ENCODE measurements at regions not wholly inside any gene's neighbourhood (a gene's known extent, or its start where the extent isn't known, plus 50 kb on each side); places are given as distances from the start of the nearest gene placed in this dataset.
"Not testable (repeated sequence)": the region's sequence is repeated elsewhere in the genome, so short reads cannot be mapped to it uniquely, and the experiment has no call there.

- no peak for TF ChIP-seq EZH2phosphoT487 (IDR thresholded peaks at IDR 0.05; ENCODE audit: borderline replicate concordance)
- TF ChIP-seq, protein P1, sequence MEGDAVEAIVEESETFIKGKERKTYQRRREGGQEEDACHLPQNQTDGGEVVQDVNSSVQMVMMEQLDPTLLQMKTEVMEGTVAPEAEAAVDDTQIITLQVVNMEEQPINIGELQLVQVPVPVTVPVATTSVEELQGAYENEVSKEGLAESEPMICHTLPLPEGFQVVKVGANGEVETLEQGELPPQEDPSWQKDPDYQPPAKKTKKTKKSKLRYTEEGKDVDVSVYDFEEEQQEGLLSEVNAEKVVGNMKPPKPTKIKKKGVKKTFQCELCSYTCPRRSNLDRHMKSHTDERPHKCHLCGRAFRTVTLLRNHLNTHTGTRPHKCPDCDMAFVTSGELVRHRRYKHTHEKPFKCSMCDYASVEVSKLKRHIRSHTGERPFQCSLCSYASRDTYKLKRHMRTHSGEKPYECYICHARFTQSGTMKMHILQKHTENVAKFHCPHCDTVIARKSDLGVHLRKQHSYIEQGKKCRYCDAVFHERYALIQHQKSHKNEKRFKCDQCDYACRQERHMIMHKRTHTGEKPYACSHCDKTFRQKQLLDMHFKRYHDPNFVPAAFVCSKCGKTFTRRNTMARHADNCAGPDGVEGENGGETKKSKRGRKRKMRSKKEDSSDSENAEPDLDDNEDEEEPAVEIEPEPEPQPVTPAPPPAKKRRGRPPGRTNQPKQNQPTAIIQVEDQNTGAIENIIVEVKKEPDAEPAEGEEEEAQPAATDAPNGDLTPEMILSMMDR (conservative IDR thresholded peaks at IDR 0.05; ENCODE audit: low read length): no peak
- Histone ChIP-seq H3K9me2 (replicated peaks; ENCODE audit: low read depth, low read length) (no peaks in the 10 kb centered on the region), H3K36me3 (ENCODE audit: insufficient read depth, low read length) (no peaks in the 10 kb centered on the region), H3K27me3 (ENCODE audit: insufficient read depth, low read length, poor library complexity, severe bottlenecking) (no peaks in the 10 kb centered on the region), H3K9me3 (ENCODE audit: insufficient read depth, low read depth, low read length) (no peaks in the 10 kb centered on the region), H3K4me1 (ENCODE audit: insufficient read depth, low read length, poor library complexity, severe bottlenecking) (no peaks in the 10 kb centered on the region), H3K9ac (ENCODE audit: low read depth, low read length, poor library complexity, severe bottlenecking) (no peak overlapping the region), H4K20me1 (ENCODE audit: insufficient read depth, low read length, poor library complexity, severe bottlenecking) (no peaks in the 10 kb centered on the region), H3K4me3 (ENCODE audit: low read length, poor library complexity, severe bottlenecking) (no peak overlapping the region), H3F3A (ENCODE audit: low read depth) (no peaks in the 10 kb centered on the region), H3K79me2 (ENCODE audit: insufficient read depth, low read length) (no peaks in the 10 kb centered on the region), H3K4me2 (ENCODE audit: low read depth, low read length, poor library complexity, severe bottlenecking) (no peak overlapping the region), H2AFZ (ENCODE audit: low read length) (no peak overlapping the region)
These were observed 101.5 kb upstream of the DRD5 start for GRCh38 chr4:9679704-9680478.

GRCh38 chr4:9683174-9683573 is 98.3 kb upstream of the DRD5 start:
- not testable (repeated sequence) for H3K36me3 ChIP-seq (ENCODE audit: insufficient read depth, low read length); H3K9me3 ChIP-seq (ENCODE audit: insufficient read depth, low read depth, low read length); H3K9me2 ChIP-seq (replicated peaks; ENCODE audit: low read depth, low read length); H3K9ac ChIP-seq (ENCODE audit: low read depth, low read length, poor library complexity, severe bottlenecking); H4K20me1 ChIP-seq (ENCODE audit: insufficient read depth, low read length, poor library complexity, severe bottlenecking); H3K4me2 ChIP-seq (ENCODE audit: low read depth, low read length, poor library complexity, severe bottlenecking); H3K4me1 ChIP-seq (ENCODE audit: insufficient read depth, low read length, poor library complexity, severe bottlenecking); H3K27me3 ChIP-seq (ENCODE audit: insufficient read depth, low read length, poor library complexity, severe bottlenecking); H2AFZ ChIP-seq (ENCODE audit: low read length); H3K4me3 ChIP-seq (ENCODE audit: low read length, poor library complexity, severe bottlenecking); H3F3A ChIP-seq (ENCODE audit: low read depth); H3K79me2 ChIP-seq (ENCODE audit: insufficient read depth, low read length)

DNA sequence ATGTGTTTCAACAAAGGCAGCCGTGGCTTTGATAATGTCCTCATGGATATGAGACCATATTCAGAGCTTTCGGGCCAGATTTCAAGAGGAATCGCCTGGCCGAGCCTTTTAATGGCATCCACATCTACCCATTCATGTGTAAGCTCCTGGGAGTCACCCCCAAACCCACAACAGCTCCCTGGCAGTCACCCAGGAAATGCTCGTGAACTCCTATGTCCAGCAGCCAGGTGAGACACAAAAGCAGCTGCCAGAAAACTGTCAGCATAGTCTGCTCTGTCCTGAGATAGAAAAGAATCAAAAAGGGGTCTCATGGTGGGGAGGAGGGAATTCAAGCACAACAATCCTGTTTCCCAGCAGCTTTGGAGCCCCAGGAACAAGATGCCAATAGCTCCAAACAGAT is 96.4 kb upstream of the DRD5 start:
- not testable (repeated sequence) for H3F3A ChIP-seq (ENCODE audit: low read depth); H3K27me3 ChIP-seq (ENCODE audit: insufficient read depth, low read length, poor library complexity, severe bottlenecking); H3K9me2 ChIP-seq (replicated peaks; ENCODE audit: low read depth, low read length); H3K79me2 ChIP-seq (ENCODE audit: insufficient read depth, low read length); H3K9ac ChIP-seq (ENCODE audit: low read depth, low read length, poor library complexity, severe bottlenecking); H3K36me3 ChIP-seq (ENCODE audit: insufficient read depth, low read length); H3K9me3 ChIP-seq (ENCODE audit: insufficient read depth, low read depth, low read length); H3K4me2 ChIP-seq (ENCODE audit: low read depth, low read length, poor library complexity, severe bottlenecking); H3K4me3 ChIP-seq (ENCODE audit: low read length, poor library complexity, severe bottlenecking); H3K4me1 ChIP-seq (ENCODE audit: insufficient read depth, low read length, poor library complexity, severe bottlenecking); H2AFZ ChIP-seq (ENCODE audit: low read length); H4K20me1 ChIP-seq (ENCODE audit: insufficient read depth, low read length, poor library complexity, severe bottlenecking)

DNA sequence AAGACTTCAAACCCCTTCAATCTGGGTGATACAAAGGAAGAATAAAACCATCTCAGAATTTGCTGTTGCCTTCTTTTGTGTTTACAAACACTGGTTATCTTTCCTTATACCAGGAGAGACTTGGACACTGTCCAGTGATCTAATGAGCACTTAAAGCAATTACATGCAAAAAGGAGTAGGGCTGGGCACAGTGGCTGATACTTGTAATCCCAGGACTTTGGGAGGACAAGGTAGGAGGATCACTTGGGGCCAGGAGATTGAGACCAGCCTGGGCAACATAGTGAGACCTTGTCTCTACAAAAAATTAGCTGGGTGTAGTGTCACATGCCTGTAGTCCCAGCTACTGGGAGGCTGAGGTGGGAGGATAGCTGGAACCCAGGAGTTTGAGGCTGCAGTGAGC is 95.7 kb upstream of the DRD5 start:
- no peaks in the 10 kb centered on the region for H3K4me1 ChIP-seq (ENCODE audit: insufficient read depth, low read length, poor library complexity, severe bottlenecking)
- no peaks in the 10 kb centered on the region for H4K20me1 ChIP-seq (ENCODE audit: insufficient read depth, low read length, poor library complexity, severe bottlenecking)
- TF ChIP-seq EZH2phosphoT487 (IDR thresholded peaks at IDR 0.05; ENCODE audit: borderline replicate concordance): no peak
- TF ChIP-seq, protein P1 (conservative IDR thresholded peaks at IDR 0.05; ENCODE audit: low read length): no peak

DNA sequence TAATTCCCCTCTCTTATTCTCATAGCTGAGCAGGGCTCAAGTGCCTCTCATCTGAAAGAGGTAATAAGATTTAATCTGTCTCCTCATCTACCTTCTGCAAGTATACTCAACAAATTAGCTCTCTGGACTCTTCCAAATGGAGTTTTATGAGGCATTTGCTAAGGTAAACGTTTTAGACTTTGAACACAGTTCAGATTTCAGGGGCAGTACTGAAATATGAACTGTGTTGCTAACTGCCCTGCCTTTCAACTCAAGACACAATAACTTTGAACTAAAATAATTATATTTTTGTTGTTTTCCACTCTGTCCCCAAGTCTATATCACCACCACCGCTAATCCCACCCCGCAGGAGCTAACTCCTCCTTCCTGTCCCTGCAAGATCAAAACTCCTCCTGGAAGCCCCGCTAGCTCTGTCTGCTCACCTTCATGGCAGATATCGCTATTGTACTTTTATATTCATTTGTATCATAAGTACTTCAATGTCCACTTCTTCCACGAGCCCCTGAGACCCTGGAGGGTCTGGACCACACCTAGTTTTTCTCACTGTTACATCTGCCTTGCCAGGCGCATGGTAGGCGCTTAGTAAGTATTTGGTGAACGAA is 90.7 kb upstream of the DRD5 start:
- H3K4me1 ChIP-seq (ENCODE audit: insufficient read depth, low read length, poor library complexity, severe bottlenecking); H4K20me1 ChIP-seq (ENCODE audit: insufficient read depth, low read length, poor library complexity, severe bottlenecking); H3K27me3 ChIP-seq (ENCODE audit: insufficient read depth, low read length, poor library complexity, severe bottlenecking); H3K9me2 ChIP-seq (replicated peaks; ENCODE audit: low read depth, low read length); H3F3A ChIP-seq (ENCODE audit: low read depth); H3K9me3 ChIP-seq (ENCODE audit: insufficient read depth, low read depth, low read length); H3K36me3 ChIP-seq (ENCODE audit: insufficient read depth, low read length); H3K79me2 ChIP-seq (ENCODE audit: insufficient read depth, low read length): not testable (repeated sequence)
- peak overlapping the region; percentile 63 for H3K9ac ChIP-seq (ENCODE audit: low read depth, low read length, poor library complexity, severe bottlenecking)
- H3K4me2 ChIP-seq (ENCODE audit: low read depth, low read length, poor library complexity, severe bottlenecking): peak overlapping the region; percentile 69
- H3K4me3 ChIP-seq (ENCODE audit: low read length, poor library complexity, severe bottlenecking): peak overlapping the region; percentile 70
- peak overlapping the region; percentile 75 for H2AFZ ChIP-seq (ENCODE audit: low read length)

More for the DNA sequence above, 95.7 kb upstream of the DRD5 start:
- no peak overlapping the region for H3K9ac ChIP-seq (ENCODE audit: low read depth, low read length, poor library complexity, severe bottlenecking)
- no peaks in the 10 kb centered on the region for H3F3A ChIP-seq (ENCODE audit: low read depth)
- no peak overlapping the region for H2AFZ ChIP-seq (ENCODE audit: low read length)
- H3K79me2 ChIP-seq (ENCODE audit: insufficient read depth, low read length): no peaks in the 10 kb centered on the region
- H3K27me3 ChIP-seq (ENCODE audit: insufficient read depth, low read length, poor library complexity, severe bottlenecking): no peaks in the 10 kb centered on the region
- no peaks in the 10 kb centered on the region for H3K36me3 ChIP-seq (ENCODE audit: insufficient read depth, low read length)
- H3K9me2 ChIP-seq (replicated peaks; ENCODE audit: low read depth, low read length): no peaks in the 10 kb centered on the region
- no peaks in the 10 kb centered on the region for H3K9me3 ChIP-seq (ENCODE audit: insufficient read depth, low read depth, low read length)
- no peak overlapping the region for H3K4me2 ChIP-seq (ENCODE audit: low read depth, low read length, poor library complexity, severe bottlenecking)
- no peak overlapping the region for H3K4me3 ChIP-seq (ENCODE audit: low read length, poor library complexity, severe bottlenecking)

All from Loucy (cell line).